Activated CD8-positive, alpha-beta memory T cell treated with anti-CD3 and anti-CD28 coated beads for 48 hours (primary cell): ENCODE measurements at regions not wholly inside any gene's neighbourhood (a gene's known extent, or its start where the extent isn't known, plus 50 kb on each side); places are given as distances from the start of the nearest gene placed in this dataset.

Source experiments
- DNase-seq, 3 experiments: peaks; one replicate each; pipeline ENCODE4 v3.0.0-alpha.2; 2020; ENCODE audit warnings: low read depth in 2 of 3, low spot score in 2 of 3

- DNase-seq: no peak
Measured at GRCh38 chrX:39322496-39322895, 521.2 kb downstream of the MID1IP1 start.

- no peak for DNase-seq
Measured at GRCh38 chrX:39324233-39324930, 523.1 kb downstream of the MID1IP1 start.

- no peak for DNase-seq
Measured at GRCh38 chrX:39327255-39327654, 526.0 kb downstream of the MID1IP1 start.

GRCh38 chrX:39327705-39328104 is 526.4 kb downstream of the MID1IP1 start:
- DNase-seq: no peak

- DNase-seq: no peak
Measured at GRCh38 chrX:39328661-39329060, 527.4 kb downstream of the MID1IP1 start.

- DNase-seq: no peak
Measured at GRCh38 chrX:39331082-39331704, 529.9 kb downstream of the MID1IP1 start.

GRCh38 chrX:39333451-39333850 is 532.2 kb downstream of the MID1IP1 start:
- DNase-seq: no peak

- DNase-seq: no peak
Measured at GRCh38 chrX:39335513-39336235, 534.4 kb downstream of the MID1IP1 start.

- no peak for DNase-seq
Measured at GRCh38 chrX:39336671-39337311, 535.5 kb downstream of the MID1IP1 start.

- DNase-seq: no peak
Measured at GRCh38 chrX:39337451-39337850, 536.2 kb downstream of the MID1IP1 start.

GRCh38 chrX:39338583-39338982 is 537.3 kb downstream of the MID1IP1 start:
- DNase-seq: no peak

- DNase-seq: no peak
Measured at GRCh38 chrX:39356119-39356807, 555.0 kb downstream of the MID1IP1 start.

GRCh38 chrX:39360101-39360500 is 558.8 kb downstream of the MID1IP1 start:
- DNase-seq: no peak

- DNase-seq: no peak
Measured at GRCh38 chrX:39361736-39362135, 560.5 kb downstream of the MID1IP1 start.

GRCh38 chrX:39367416-39367815 is 566.2 kb downstream of the MID1IP1 start:
- no peak for DNase-seq

- no peak for DNase-seq
Measured at GRCh38 chrX:39372115-39372514, 570.9 kb downstream of the MID1IP1 start.

- DNase-seq: no peak
Measured at GRCh38 chrX:39377157-39377556, 575.9 kb downstream of the MID1IP1 start.

- no peak for DNase-seq
Measured at GRCh38 chrX:39377773-39378172, 576.5 kb downstream of the MID1IP1 start.

- no peak for DNase-seq
Measured at GRCh38 chrX:39381422-39381821, 580.2 kb downstream of the MID1IP1 start.

- DNase-seq: no peak
Measured at GRCh38 chrX:39384996-39385395, 583.7 kb downstream of the MID1IP1 start.

GRCh38 chrX:39388730-39389129 is 587.5 kb downstream of the MID1IP1 start:
- DNase-seq: no peak
